ENCODE measurements at regions not wholly inside any gene's neighbourhood (a gene's known extent, or its start where the extent isn't known, plus 50 kb on each side); places are given as distances from the start of the nearest gene placed in this dataset.

GRCh38 chr2:198371921-198372543 lies 567.6 kb downstream of the PLCL1 start:
- DNase-seq (ENCODE audit: low read depth in 2 of 2, low spot score in 1 of 2): no peak

GRCh38 chr2:198371329-198371728 lies 566.9 kb downstream of the PLCL1 start:
- DNase-seq (ENCODE audit: low read depth in 2 of 2, low spot score in 1 of 2): no peak

- no peak for DNase-seq (ENCODE audit: low read depth in 2 of 2, low spot score in 1 of 2)
These were observed 563.7 kb downstream of the PLCL1 start for GRCh38 chr2:198368089-198368488.

- no peak for DNase-seq (ENCODE audit: low read depth in 2 of 2, low spot score in 1 of 2)
These were observed 558.3 kb downstream of the PLCL1 start for GRCh38 chr2:198362740-198363139.

GRCh38 chr2:198359308-198359707 lies 554.9 kb downstream of the PLCL1 start:
- DNase-seq (ENCODE audit: low read depth in 2 of 2, low spot score in 1 of 2): no peak

GRCh38 chr2:198356157-198356556 lies 551.8 kb downstream of the PLCL1 start:
- DNase-seq (ENCODE audit: low read depth in 2 of 2, low spot score in 1 of 2): no peak

GRCh38 chr2:198351647-198352046 lies 547.3 kb downstream of the PLCL1 start:
- no peak for DNase-seq (ENCODE audit: low read depth in 2 of 2, low spot score in 1 of 2)

GRCh38 chr2:198347946-198348345 lies 543.6 kb downstream of the PLCL1 start:
- DNase-seq (ENCODE audit: low read depth in 2 of 2, low spot score in 1 of 2): no peak

GRCh38 chr2:198347349-198347748 lies 543.0 kb downstream of the PLCL1 start:
- DNase-seq (ENCODE audit: low read depth in 2 of 2, low spot score in 1 of 2): no peak

- DNase-seq (ENCODE audit: low read depth in 2 of 2, low spot score in 1 of 2): no peak
These were observed 539.1 kb downstream of the PLCL1 start for GRCh38 chr2:198343471-198343870.

GRCh38 chr2:198340846-198341245 lies 536.5 kb downstream of the PLCL1 start:
- no peak for DNase-seq (ENCODE audit: low read depth in 2 of 2, low spot score in 1 of 2)

GRCh38 chr2:198339116-198339515 lies 534.7 kb downstream of the PLCL1 start:
- no peak for DNase-seq (ENCODE audit: low read depth in 2 of 2, low spot score in 1 of 2)

GRCh38 chr2:198337368-198337767 lies 533.0 kb downstream of the PLCL1 start:
- no peak for DNase-seq (ENCODE audit: low read depth in 2 of 2, low spot score in 1 of 2)

GRCh38 chr2:198328454-198328853 lies 524.1 kb downstream of the PLCL1 start:
- DNase-seq (ENCODE audit: low read depth in 2 of 2, low spot score in 1 of 2): no peak

- DNase-seq (ENCODE audit: low read depth in 2 of 2, low spot score in 1 of 2): no peak
These were observed 523.1 kb downstream of the PLCL1 start for GRCh38 chr2:198327526-198327925.

GRCh38 chr2:198326431-198326830 lies 522.0 kb downstream of the PLCL1 start:
- no peak for DNase-seq (ENCODE audit: low read depth in 2 of 2, low spot score in 1 of 2)

GRCh38 chr2:198325359-198325758 lies 521.0 kb downstream of the PLCL1 start:
- DNase-seq (ENCODE audit: low read depth in 2 of 2, low spot score in 1 of 2): no peak

- DNase-seq (ENCODE audit: low read depth in 2 of 2, low spot score in 1 of 2): no peak
These were observed 519.7 kb downstream of the PLCL1 start for GRCh38 chr2:198324071-198324470.

- DNase-seq (ENCODE audit: low read depth in 2 of 2, low spot score in 1 of 2): no peak
These were observed 517.9 kb downstream of the PLCL1 start for GRCh38 chr2:198322275-198322674.

- DNase-seq (ENCODE audit: low read depth in 2 of 2, low spot score in 1 of 2): no peak
These were observed 517.2 kb downstream of the PLCL1 start for GRCh38 chr2:198321522-198322088.

- no peak for DNase-seq (ENCODE audit: low read depth in 2 of 2, low spot score in 1 of 2)
These were observed 512.5 kb downstream of the PLCL1 start for GRCh38 chr2:198316852-198317396.

- DNase-seq (ENCODE audit: low read depth in 2 of 2, low spot score in 1 of 2): no peak
These were observed 511.6 kb downstream of the PLCL1 start for GRCh38 chr2:198315791-198316630.
